Neural cell (in vitro differentiated cells): ENCODE measurements at regions not wholly inside any gene's neighbourhood (a gene's known extent, or its start where the extent isn't known, plus 50 kb on each side); places are given as distances from the start of the nearest gene placed in this dataset.

ENCODE experiments used
- H2AFZ ChIP-seq: fragments of 200-600, 300-800 bp; sonication (generic), shearing (Covaris generic); 2 replicates; pipeline ENCODE4 v1.6.0; 2014; ENCODE audit warnings: low read depth, mild to moderate bottlenecking, antibody characterized with exemption, low read length, moderate library complexity
- H3F3A ChIP-seq: fragments of 200-600 bp; shearing (Covaris generic); 2 replicates; pipeline ENCODE4 v1.6.1; 2016; ENCODE audit warnings: mild to moderate bottlenecking, moderate library complexity, mixed read lengths, antibody characterized with exemption, low read length; ENCODE audit not compliant: insufficient read depth, poor library complexity, severe bottlenecking
- H3K27ac ChIP-seq: fragments of 200-600, 300-800 bp; sonication (generic), shearing (Covaris generic); 2 replicates; pipeline ENCODE4 v1.5.1; 2014; ENCODE audit warnings: mild to moderate bottlenecking, low read length, moderate library complexity
- H3K27me3 ChIP-seq: fragments of 300-800, 200-600 bp; sonication (generic), shearing (Covaris generic); 2 replicates; pipeline ENCODE4 v1.6.0; 2014; ENCODE audit warnings: mild to moderate bottlenecking, low read depth, low read length, moderate library complexity; ENCODE audit not compliant: insufficient read depth
- H3K36me3 ChIP-seq: fragments of 300-800, 200-600 bp; sonication (generic), shearing (Covaris generic); 2 replicates; pipeline ENCODE4 v1.5.1; 2014; ENCODE audit warnings: mild to moderate bottlenecking, antibody characterized with exemption, low read length, moderate library complexity; ENCODE audit not compliant: insufficient read depth
- H3K4me2 ChIP-seq: fragments of 300-800, 200-600 bp; sonication (generic), shearing (Covaris generic); 2 replicates; pipeline ENCODE4 v1.6.0; 2014; ENCODE audit warnings: mild to moderate bottlenecking, low read length
- H3K4me3 ChIP-seq: fragments of 300-800, 200-600 bp; sonication (generic), shearing (Covaris generic); 2 replicates; pipeline ENCODE4 v1.5.1; 2014; ENCODE audit warnings: mild to moderate bottlenecking, low read length, moderate library complexity
- H3K79me2 ChIP-seq: fragments of 200-600 bp; shearing (Covaris generic); replicated peaks from 2 replicates; pipeline ENCODE4 v1.6.0; 2014; ENCODE audit warnings: mild to moderate bottlenecking, low read length, moderate library complexity; ENCODE audit not compliant: insufficient read depth
- H3K9ac ChIP-seq: fragments of 300-800, 200-600 bp; sonication (generic), shearing (Covaris generic); 2 replicates; pipeline ENCODE4 v1.6.1; 2016; ENCODE audit warnings: mild to moderate bottlenecking, low read length, mixed read lengths
- H3K9me2 ChIP-seq: fragments of 200-600 bp; shearing (Covaris generic); 2 replicates; pipeline ENCODE4 v1.6.1; 2016; ENCODE audit warnings: mild to moderate bottlenecking, low read length, mixed read lengths; ENCODE audit not compliant: insufficient read depth
- H3K9me3 ChIP-seq: fragments of 200-600, 300-800 bp; sonication (generic), shearing (Covaris generic); 2 replicates; pipeline ENCODE4 v1.6.1; 2016; ENCODE audit warnings: mild to moderate bottlenecking, mixed run types, low read length, moderate library complexity, mixed read lengths
- H4K20me1 ChIP-seq: fragments of 200-600 bp; shearing (Covaris generic); 2 replicates; pipeline ENCODE4 v1.6.1; 2016; ENCODE audit warnings: mild to moderate bottlenecking, mixed run types; ENCODE audit not compliant: insufficient read depth
- CTCF ChIP-seq: fragments of 450-650 bp; IDR thresholded peaks from 2 replicates; pipeline ENCODE4 v1.5.1; 2014; ENCODE audit warnings: antibody characterized with exemption, mild to moderate bottlenecking, moderate library complexity; ENCODE audit not compliant: poor library complexity, severe bottlenecking
- EP300 ChIP-seq: fragments of 450-650 bp; conservative IDR thresholded peaks from 2 replicates; pipeline ENCODE4 v1.6.1; 2014; ENCODE audit warnings: antibody characterized with exemption, mild to moderate bottlenecking, moderate library complexity; ENCODE audit not compliant: poor library complexity, severe bottlenecking
- EZH2 ChIP-seq: fragments of 200-600, 300-800 bp; shearing (Covaris generic), sonication (generic); IDR thresholded peaks from 2 replicates; pipeline ENCODE4 v1.6.1; 2014; ENCODE audit warnings: antibody characterized with exemption, low read length, borderline replicate concordance, mild to moderate bottlenecking; ENCODE audit not compliant: insufficient read depth, poor library complexity, severe bottlenecking
- MXI1 ChIP-seq: fragments of 450-650 bp; conservative IDR thresholded peaks from 2 replicates; pipeline ENCODE4 v1.6.1; 2014; ENCODE audit warnings: antibody characterized with exemption, mild to moderate bottlenecking; ENCODE audit not compliant: poor library complexity, severe bottlenecking
- POLR2AphosphoS5 ChIP-seq: IDR thresholded peaks from 2 replicates; pipeline ENCODE4 v1.6.1; 2012
- RAD21 ChIP-seq: fragments of 450-650 bp; conservative IDR thresholded peaks from 2 replicates; pipeline ENCODE4 v1.6.1; 2014; ENCODE audit warnings: antibody characterized with exemption, mild to moderate bottlenecking, moderate library complexity
- SMC3 ChIP-seq: fragments of 450-650 bp; conservative IDR thresholded peaks from 2 replicates; pipeline ENCODE4 v1.6.1; 2014; ENCODE audit warnings: antibody characterized with exemption, mild to moderate bottlenecking, moderate library complexity; ENCODE audit not compliant: poor library complexity
- TAF1 ChIP-seq: IDR thresholded peaks from 2 replicates; pipeline ENCODE4 v1.6.1; 2012; ENCODE audit warnings: low read depth
- TF ChIP-seq, protein P1 (sequence below): IDR thresholded peaks from 2 replicates; pipeline ENCODE4 v1.6.1; 2012; ENCODE audit warnings: borderline replicate concordance

DNA sequence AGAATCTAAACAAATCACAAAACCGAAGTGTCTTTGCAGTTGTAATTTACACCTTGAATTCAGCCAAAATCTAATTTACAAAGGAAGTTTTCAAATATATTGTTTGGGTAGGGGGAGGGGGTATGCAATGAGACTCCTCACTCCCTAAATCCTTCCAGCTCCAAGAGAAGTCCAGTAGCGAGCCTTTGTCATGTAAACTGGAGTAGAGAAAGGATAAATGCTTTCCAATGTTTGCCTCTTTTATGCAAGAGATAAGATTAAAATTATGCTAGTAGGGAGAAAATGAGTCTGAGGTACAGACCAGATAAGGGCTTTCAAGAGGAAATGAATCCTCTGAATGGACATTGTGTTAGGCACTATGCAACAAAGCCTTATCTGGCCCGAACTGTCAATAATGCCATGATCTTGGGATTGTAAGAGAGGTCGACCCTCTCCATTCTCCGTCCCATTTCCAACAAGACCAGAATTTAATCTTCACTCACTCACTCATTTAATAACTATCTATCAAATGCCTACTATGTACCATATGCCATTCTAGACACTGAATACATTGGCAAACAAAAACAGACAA is 199.2 kb downstream of the LACC1 start:
- H3F3A ChIP-seq: no peaks in the 10 kb centered on the region
- no peak overlapping the region for H3K4me3 ChIP-seq
- no peak overlapping the region for H3K4me2 ChIP-seq
- no peaks in the 10 kb centered on the region for H3K9me2 ChIP-seq
- no peaks in the 10 kb centered on the region for H3K36me3 ChIP-seq
- no peak overlapping the region for H2AFZ ChIP-seq
- H3K27ac ChIP-seq: no peak overlapping the region
- H3K9ac ChIP-seq: no peak overlapping the region
- no peaks in the 10 kb centered on the region for H3K27me3 ChIP-seq
- H4K20me1 ChIP-seq: no peaks in the 10 kb centered on the region
- H3K9me3 ChIP-seq: no peaks in the 10 kb centered on the region
- TF ChIP-seq, protein P1, sequence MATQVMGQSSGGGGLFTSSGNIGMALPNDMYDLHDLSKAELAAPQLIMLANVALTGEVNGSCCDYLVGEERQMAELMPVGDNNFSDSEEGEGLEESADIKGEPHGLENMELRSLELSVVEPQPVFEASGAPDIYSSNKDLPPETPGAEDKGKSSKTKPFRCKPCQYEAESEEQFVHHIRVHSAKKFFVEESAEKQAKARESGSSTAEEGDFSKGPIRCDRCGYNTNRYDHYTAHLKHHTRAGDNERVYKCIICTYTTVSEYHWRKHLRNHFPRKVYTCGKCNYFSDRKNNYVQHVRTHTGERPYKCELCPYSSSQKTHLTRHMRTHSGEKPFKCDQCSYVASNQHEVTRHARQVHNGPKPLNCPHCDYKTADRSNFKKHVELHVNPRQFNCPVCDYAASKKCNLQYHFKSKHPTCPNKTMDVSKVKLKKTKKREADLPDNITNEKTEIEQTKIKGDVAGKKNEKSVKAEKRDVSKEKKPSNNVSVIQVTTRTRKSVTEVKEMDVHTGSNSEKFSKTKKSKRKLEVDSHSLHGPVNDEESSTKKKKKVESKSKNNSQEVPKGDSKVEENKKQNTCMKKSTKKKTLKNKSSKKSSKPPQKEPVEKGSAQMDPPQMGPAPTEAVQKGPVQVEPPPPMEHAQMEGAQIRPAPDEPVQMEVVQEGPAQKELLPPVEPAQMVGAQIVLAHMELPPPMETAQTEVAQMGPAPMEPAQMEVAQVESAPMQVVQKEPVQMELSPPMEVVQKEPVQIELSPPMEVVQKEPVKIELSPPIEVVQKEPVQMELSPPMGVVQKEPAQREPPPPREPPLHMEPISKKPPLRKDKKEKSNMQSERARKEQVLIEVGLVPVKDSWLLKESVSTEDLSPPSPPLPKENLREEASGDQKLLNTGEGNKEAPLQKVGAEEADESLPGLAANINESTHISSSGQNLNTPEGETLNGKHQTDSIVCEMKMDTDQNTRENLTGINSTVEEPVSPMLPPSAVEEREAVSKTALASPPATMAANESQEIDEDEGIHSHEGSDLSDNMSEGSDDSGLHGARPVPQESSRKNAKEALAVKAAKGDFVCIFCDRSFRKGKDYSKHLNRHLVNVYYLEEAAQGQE: no peak
- TF ChIP-seq CTCF (no peak), MXI1 (no peak), TAF1 (no peak), SMC3 (no peak), EZH2 (no peak), EP300 (no peak), POLR2AphosphoS5 (no peak), RAD21 (no peak)
- H3K79me2 ChIP-seq: no peaks in the 10 kb centered on the region

DNA sequence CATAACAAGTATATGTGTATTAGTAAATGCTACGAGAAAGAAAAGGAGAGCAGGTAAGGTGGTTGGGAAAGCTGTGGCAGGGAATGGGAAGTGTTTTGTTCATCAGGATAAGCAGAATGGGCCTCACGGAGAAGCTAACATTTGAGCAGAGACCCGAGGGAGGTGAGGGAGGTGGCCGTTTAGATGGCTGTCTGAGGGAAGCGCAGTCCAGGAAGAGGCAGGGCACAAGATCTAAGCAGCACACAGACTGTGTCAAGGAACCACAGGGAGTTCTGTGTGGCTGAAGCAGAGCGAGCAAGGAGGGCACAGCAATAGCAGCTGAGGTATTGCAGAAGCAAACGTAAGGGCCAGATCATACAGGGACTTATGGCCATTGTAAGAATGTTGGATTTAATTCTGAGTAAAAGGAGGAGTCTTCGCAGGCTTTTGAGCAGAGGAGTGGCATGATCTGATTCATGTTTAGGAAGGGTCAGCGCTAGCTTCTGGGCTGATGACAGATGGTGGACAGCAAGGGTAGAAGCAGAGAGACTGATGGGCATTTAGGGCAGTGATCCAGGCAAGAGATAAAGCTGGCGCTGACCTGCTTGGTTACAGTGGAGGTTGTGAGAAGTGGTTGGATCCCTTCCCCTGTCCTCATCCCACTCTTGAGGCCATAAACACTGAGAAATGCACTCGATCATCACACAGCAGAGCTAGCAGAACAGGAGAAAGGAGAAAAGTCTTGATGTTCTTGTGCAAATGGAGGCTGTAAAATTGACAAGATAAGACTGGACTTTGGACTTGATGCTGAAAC is 199.9 kb downstream of the LACC1 start:
- H3K27me3 ChIP-seq: no peaks in the 10 kb centered on the region
- H3K4me2 ChIP-seq: no peak overlapping the region
- no peaks in the 10 kb centered on the region for H3K9me3 ChIP-seq
- H3K79me2 ChIP-seq: no peaks in the 10 kb centered on the region
- no peaks in the 10 kb centered on the region for H4K20me1 ChIP-seq
- H3K9ac ChIP-seq: no peak overlapping the region
- no peaks in the 10 kb centered on the region for H3K9me2 ChIP-seq
- H3K36me3 ChIP-seq: no peaks in the 10 kb centered on the region
- H3K27ac ChIP-seq: no peak overlapping the region
- no peaks in the 10 kb centered on the region for H3F3A ChIP-seq
- H3K4me3 ChIP-seq: no peak overlapping the region
- TF ChIP-seq POLR2AphosphoS5 (no peak), MXI1 (no peak), EP300 (no peak), CTCF (no peak), RAD21 (no peak), SMC3 (no peak), EZH2 (no peak), TAF1 (no peak)
- TF ChIP-seq, protein P1: no peak
- no peak overlapping the region for H2AFZ ChIP-seq
